GM21423 (cell line): ENCODE measurements at regions not wholly inside any gene's neighbourhood (a gene's known extent, or its start where the extent isn't known, plus 50 kb on each side); places are given as distances from the start of the nearest gene placed in this dataset.

Experiments
- ATAC-seq: cut with Tn5 transposase; IDR thresholded peaks from one replicate; pipeline ENCODE4 v1.9.1; 2021; ENCODE audit warnings: mild to moderate bottlenecking, moderate library complexity; ENCODE audit not compliant: unreplicated experiment

GRCh38 chr21:27225940-27226339 lies 259.1 kb upstream of the ADAMTS5 start:
- ATAC-seq, result no peak

- ATAC-seq, result no peak
Observed at GRCh38 chr21:27225151-27225550, 258.3 kb upstream of the ADAMTS5 start.

GRCh38 chr21:27224169-27224568 lies 257.3 kb upstream of the ADAMTS5 start:
- no peak for ATAC-seq

- no peak for ATAC-seq
Observed at GRCh38 chr21:27221077-27221476, 254.2 kb upstream of the ADAMTS5 start.

- no peak for ATAC-seq
Observed at GRCh38 chr21:27220416-27220815, 253.5 kb upstream of the ADAMTS5 start.

- ATAC-seq, result no peak
Observed at GRCh38 chr21:27219068-27219467, 252.2 kb upstream of the ADAMTS5 start.

GRCh38 chr21:27213303-27213702 lies 246.4 kb upstream of the ADAMTS5 start:
- no peak for ATAC-seq

- ATAC-seq, result no peak
Observed at GRCh38 chr21:27212441-27212840, 245.6 kb upstream of the ADAMTS5 start.

GRCh38 chr21:27209546-27209945 lies 242.7 kb upstream of the ADAMTS5 start:
- ATAC-seq, result no peak

GRCh38 chr21:27206368-27206982 lies 239.6 kb upstream of the ADAMTS5 start:
- ATAC-seq, result no peak

GRCh38 chr21:27202301-27202700 lies 235.4 kb upstream of the ADAMTS5 start:
- no peak for ATAC-seq

GRCh38 chr21:27201197-27201596 lies 234.3 kb upstream of the ADAMTS5 start:
- ATAC-seq, result no peak

- ATAC-seq, result no peak
Observed at GRCh38 chr21:27196651-27197050, 229.8 kb upstream of the ADAMTS5 start.

GRCh38 chr21:27192281-27192949 lies 225.5 kb upstream of the ADAMTS5 start:
- no peak for ATAC-seq

GRCh38 chr21:27190601-27191000 lies 223.7 kb upstream of the ADAMTS5 start:
- no peak for ATAC-seq

- ATAC-seq, result no peak
Observed at GRCh38 chr21:27189870-27190269, 223.0 kb upstream of the ADAMTS5 start.

GRCh38 chr21:27173053-27173452 lies 206.2 kb upstream of the ADAMTS5 start:
- no peak for ATAC-seq

GRCh38 chr21:27171707-27172106 lies 204.8 kb upstream of the ADAMTS5 start:
- ATAC-seq, result no peak

GRCh38 chr21:27168084-27168483 lies 201.2 kb upstream of the ADAMTS5 start:
- ATAC-seq, result no peak

- ATAC-seq, result no peak
Observed at GRCh38 chr21:27164208-27165177, 197.6 kb upstream of the ADAMTS5 start.

GRCh38 chr21:27158967-27159366 lies 192.1 kb upstream of the ADAMTS5 start:
- ATAC-seq, result no peak

- ATAC-seq, result no peak
Observed at GRCh38 chr21:27157097-27157496, 190.2 kb upstream of the ADAMTS5 start.
